ENCODE measurements at regions not wholly inside any gene's neighbourhood (a gene's known extent, or its start where the extent isn't known, plus 50 kb on each side); places are given as distances from the start of the nearest gene placed in this dataset.

DNA sequence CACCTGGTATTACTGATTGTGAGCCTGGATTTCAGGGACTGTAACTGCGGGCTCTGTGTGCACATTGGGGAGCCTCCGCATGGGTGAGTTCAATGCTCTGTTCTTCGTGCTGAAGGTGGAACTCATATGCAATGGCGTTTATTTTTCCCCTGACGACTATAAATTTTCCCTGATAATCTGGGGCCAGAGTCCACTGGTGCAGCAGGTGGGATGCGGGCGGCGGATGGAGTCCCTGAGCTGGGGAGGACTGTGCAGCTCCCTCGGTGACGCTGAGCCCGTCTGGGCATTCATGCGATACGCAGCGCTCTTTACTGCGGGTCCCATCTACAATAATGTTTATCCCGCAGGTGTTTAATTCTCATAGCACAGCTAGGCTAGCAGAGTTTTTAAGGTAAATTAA lies 181.6 kb upstream of the ALKAL2 start:
- TF ChIP-seq FOXK1 (CRISPR knock-in tag; IDR thresholded peaks at IDR 0.05; ENCODE audit: borderline replicate concordance, low read depth), result no peak
- TF ChIP-seq XBP1 (CRISPR knock-in tag; IDR thresholded peaks at IDR 0.05), result no peak
- no peak for TF ChIP-seq HNRNPUL1 (IDR thresholded peaks at IDR 0.05; ENCODE audit: low read depth, low read length)
- no peak for TF ChIP-seq EP300 (IDR thresholded peaks at IDR 0.05; ENCODE audit: low read depth in 2 of 2, low read length in 2 of 2)
- TF ChIP-seq EP300 (CRISPR knock-in tag; IDR thresholded peaks at IDR 0.05; ENCODE audit: borderline replicate concordance), result no peak
- TF ChIP-seq RNF2 (conservative IDR thresholded peaks at IDR 0.05; ENCODE audit: low read depth), result no peak
- TF ChIP-seq, protein P1, sequence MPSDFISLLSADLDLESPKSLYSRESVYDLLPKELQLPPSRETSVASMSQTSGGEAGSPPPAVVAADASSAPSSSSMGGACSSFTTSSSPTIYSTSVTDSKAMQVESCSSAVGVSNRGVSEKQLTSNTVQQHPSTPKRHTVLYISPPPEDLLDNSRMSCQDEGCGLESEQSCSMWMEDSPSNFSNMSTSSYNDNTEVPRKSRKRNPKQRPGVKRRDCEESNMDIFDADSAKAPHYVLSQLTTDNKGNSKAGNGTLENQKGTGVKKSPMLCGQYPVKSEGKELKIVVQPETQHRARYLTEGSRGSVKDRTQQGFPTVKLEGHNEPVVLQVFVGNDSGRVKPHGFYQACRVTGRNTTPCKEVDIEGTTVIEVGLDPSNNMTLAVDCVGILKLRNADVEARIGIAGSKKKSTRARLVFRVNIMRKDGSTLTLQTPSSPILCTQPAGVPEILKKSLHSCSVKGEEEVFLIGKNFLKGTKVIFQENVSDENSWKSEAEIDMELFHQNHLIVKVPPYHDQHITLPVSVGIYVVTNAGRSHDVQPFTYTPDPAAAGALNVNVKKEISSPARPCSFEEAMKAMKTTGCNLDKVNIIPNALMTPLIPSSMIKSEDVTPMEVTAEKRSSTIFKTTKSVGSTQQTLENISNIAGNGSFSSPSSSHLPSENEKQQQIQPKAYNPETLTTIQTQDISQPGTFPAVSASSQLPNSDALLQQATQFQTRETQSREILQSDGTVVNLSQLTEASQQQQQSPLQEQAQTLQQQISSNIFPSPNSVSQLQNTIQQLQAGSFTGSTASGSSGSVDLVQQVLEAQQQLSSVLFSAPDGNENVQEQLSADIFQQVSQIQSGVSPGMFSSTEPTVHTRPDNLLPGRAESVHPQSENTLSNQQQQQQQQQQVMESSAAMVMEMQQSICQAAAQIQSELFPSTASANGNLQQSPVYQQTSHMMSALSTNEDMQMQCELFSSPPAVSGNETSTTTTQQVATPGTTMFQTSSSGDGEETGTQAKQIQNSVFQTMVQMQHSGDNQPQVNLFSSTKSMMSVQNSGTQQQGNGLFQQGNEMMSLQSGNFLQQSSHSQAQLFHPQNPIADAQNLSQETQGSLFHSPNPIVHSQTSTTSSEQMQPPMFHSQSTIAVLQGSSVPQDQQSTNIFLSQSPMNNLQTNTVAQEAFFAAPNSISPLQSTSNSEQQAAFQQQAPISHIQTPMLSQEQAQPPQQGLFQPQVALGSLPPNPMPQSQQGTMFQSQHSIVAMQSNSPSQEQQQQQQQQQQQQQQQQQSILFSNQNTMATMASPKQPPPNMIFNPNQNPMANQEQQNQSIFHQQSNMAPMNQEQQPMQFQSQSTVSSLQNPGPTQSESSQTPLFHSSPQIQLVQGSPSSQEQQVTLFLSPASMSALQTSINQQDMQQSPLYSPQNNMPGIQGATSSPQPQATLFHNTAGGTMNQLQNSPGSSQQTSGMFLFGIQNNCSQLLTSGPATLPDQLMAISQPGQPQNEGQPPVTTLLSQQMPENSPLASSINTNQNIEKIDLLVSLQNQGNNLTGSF (CRISPR knock-in tag; IDR thresholded peaks at IDR 0.05), result no peak
- no peak for TF ChIP-seq POLR2A (IDR thresholded peaks at IDR 0.05; ENCODE audit: insufficient read depth in 1 of 2, low read depth in 2 of 2, low read length in 2 of 2)

All from HepG2 (cell line).